AG04450 (cell line): ENCODE measurements at regions not wholly inside any gene's neighbourhood (a gene's known extent, or its start where the extent isn't known, plus 50 kb on each side); places are given as distances from the start of the nearest gene placed in this dataset.

Experiments
- CTCF ChIA-PET: fragments of 300-600, 350-600 bp; formaldehyde crosslinking; extraction: SDS; loops from one replicate; lab custom pipeline; 2022; ENCODE audit warnings: antibody characterized with exemption, inconsistent platforms; lab: Charles Lee
- POLR2A ChIA-PET: fragments of 350-600 bp; formaldehyde crosslinking; extraction: SDS; loops from one replicate; lab custom pipeline; 2021; ENCODE audit warnings: antibody characterized with exemption, inconsistent platforms; lab: Yijun Ruan, JAX
- DNase-seq: peaks from one replicate; pipeline ENCODE4 v3.0.0-alpha.2; 2011; ENCODE audit warnings: low read depth, low spot score
- H3K27ac ChIP-seq: one replicate; pipeline ENCODE4 v1.5.1; 2012; ENCODE audit warnings: low read depth, low read length, control low read depth
- H3K27me3 ChIP-seq: one replicate; pipeline ENCODE4 v1.6.0; 2012; ENCODE audit warnings: low read length; ENCODE audit not compliant: control insufficient read depth, insufficient read depth
- H3K4me3 ChIP-seq: 2 replicates; pipeline ENCODE4 v1.5.1; 2011; ENCODE audit warnings: mild to moderate bottlenecking, low read depth, low read length, control low read depth
- H3K9me3 ChIP-seq: 2 replicates; pipeline ENCODE4 v1.5.1; 2012; ENCODE audit warnings: low read length; ENCODE audit not compliant: control insufficient read depth, insufficient read depth
- TF ChIP-seq, protein P1 (sequence below): IDR thresholded peaks from 2 replicates; pipeline ENCODE4 v1.5.1; 2011; ENCODE audit warnings: low read depth, low read length, control low read depth, inconsistent platforms

DNA sequence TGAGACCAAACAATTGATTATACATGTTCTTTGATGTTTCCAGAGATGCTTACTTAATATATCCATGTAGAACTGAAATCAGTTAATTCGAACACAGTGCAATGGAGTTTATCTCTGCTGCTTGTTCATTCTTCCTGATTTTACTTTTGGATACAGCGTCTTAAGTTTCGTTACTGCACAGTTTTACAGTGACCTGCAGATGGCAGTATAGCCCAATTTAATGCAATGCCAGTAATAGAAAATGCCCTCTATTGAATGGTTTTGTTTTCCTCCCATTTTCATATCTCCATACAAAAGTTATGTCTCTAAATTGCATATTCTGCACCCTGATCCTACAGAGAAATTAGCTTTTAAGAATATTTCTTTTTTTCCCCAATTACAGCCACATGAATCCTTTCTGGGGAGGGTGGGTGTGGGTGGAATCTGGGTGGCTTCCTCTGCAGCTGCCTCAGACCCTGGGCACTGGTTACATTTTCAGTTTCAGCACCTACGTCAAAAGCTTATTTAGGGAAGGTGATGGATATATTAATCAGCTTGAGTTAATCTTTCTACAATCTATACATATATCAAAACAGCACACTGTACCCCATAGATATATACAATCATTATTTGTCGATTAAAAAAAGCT lies 101.1 kb upstream of the DCD start:
- ChIA-PET CTCF (interaction anchor here (0.6 to 4.5 kb wide), 28 partner anchors 9 to 356 kb away, joined by 3 to 160 read pairs (median 5); partner anchors contain the start of gene MUCL1), POLR2A (no interaction called here)
- TF ChIP-seq, protein P1, sequence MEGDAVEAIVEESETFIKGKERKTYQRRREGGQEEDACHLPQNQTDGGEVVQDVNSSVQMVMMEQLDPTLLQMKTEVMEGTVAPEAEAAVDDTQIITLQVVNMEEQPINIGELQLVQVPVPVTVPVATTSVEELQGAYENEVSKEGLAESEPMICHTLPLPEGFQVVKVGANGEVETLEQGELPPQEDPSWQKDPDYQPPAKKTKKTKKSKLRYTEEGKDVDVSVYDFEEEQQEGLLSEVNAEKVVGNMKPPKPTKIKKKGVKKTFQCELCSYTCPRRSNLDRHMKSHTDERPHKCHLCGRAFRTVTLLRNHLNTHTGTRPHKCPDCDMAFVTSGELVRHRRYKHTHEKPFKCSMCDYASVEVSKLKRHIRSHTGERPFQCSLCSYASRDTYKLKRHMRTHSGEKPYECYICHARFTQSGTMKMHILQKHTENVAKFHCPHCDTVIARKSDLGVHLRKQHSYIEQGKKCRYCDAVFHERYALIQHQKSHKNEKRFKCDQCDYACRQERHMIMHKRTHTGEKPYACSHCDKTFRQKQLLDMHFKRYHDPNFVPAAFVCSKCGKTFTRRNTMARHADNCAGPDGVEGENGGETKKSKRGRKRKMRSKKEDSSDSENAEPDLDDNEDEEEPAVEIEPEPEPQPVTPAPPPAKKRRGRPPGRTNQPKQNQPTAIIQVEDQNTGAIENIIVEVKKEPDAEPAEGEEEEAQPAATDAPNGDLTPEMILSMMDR, result peak; percentile 75
- H3K27me3 ChIP-seq, result no peaks in the 10 kb centered on the region
- no peaks in the 10 kb centered on the region for H3K9me3 ChIP-seq
- no peak overlapping the region for H3K27ac ChIP-seq
- H3K4me3 ChIP-seq, result no peak overlapping the region
- DNase-seq, result peak; percentile 15

DNA sequence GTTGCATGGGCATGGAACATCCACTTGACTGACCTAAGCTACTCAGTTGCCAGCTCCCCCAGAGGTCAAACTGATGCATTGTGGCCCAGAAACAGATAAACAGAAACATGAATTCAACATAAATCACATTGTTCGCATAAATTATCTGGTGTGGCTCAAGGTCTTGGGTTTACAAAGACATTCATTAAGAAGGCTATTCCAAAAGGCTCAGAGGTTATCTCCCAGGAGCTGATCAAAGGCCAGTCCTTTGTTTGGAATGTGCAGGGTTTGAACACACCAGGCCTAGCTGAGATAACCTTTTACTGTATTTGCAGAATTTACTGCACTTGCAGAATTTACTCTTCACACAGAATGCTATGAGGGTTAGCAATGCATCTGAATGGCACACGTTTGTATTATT lies 96.4 kb upstream of the DCD start:
- POLR2A ChIA-PET, result no interaction called here
- no peak for DNase-seq
- Histone ChIP-seq H3K27me3 (no peaks in the 10 kb centered on the region), H3K4me3 (no peak overlapping the region), H3K27ac (no peak overlapping the region), H3K9me3 (no peaks in the 10 kb centered on the region)
- CTCF ChIA-PET, result interaction anchor here (1.0 to 2.2 kb wide), 2 partner anchors 20 to 214 kb away, joined by 6 read pairs; no protein-coding TSS in a partner anchor
- TF ChIP-seq, protein P1, result no peak

DNA sequence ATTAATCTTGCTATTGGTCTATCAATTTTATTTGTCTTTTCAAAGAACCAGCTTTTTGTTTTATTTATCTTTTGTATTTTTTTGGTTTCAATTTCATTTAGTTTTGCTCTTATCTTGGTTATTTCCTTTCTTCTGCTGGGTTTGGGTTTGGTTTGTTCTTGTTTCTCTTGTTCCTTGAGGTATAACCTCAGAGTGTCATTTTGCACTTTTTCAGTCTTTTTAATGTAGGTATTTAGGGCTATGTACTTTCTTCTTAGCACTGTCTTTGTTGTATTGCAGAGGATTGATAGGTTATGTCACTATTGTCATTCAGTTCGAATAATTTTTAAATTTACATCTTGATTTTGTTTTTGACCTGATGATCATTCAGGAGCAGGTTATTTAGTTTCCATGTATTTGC lies 92.7 kb upstream of the DCD start:
- ChIA-PET POLR2A (no interaction called here), CTCF (interaction anchor here (1.2 to 1.7 kb wide), 2 partner anchors 9 to 16 kb away, joined by 3 to 7 read pairs; no protein-coding TSS in a partner anchor)
- H3K27me3 ChIP-seq, result no peaks in the 10 kb centered on the region
- TF ChIP-seq, protein P1, result no peak
- DNase-seq, result no peak
- no peak overlapping the region for H3K4me3 ChIP-seq
- H3K27ac ChIP-seq, result no peak overlapping the region
- no peaks in the 10 kb centered on the region for H3K9me3 ChIP-seq

DNA sequence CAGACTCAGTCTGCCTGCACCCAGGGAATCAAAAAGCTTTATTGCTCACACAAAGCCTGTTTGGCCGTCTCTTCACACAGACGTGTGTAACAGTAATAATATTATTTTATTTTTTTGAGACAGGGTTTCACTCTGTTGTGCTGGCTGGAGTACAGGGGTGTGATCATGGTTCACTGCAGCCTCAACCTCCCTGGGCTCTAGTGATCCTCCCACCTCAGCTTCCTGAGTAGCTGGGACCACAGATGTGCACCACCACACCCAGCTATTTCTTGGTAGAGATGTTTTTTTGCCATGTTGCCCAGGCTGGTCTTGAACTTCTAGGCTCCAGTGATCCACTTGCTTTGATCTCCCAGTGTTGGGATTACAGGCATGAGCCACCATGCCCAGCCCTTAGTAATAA lies 88.4 kb upstream of the DCD start:
- Histone ChIP-seq H3K4me3 (no peak overlapping the region), H3K9me3 (no peaks in the 10 kb centered on the region), H3K27ac (no peak overlapping the region), H3K27me3 (no peaks in the 10 kb centered on the region)
- ChIA-PET CTCF (interaction anchor here (0.8 to 3.5 kb wide), 2 partner anchors 12 to 332 kb away, joined by 3 to 10 read pairs; no protein-coding TSS in a partner anchor), POLR2A (no interaction called here)
- no peak for DNase-seq
- TF ChIP-seq, protein P1, result no peak

DNA sequence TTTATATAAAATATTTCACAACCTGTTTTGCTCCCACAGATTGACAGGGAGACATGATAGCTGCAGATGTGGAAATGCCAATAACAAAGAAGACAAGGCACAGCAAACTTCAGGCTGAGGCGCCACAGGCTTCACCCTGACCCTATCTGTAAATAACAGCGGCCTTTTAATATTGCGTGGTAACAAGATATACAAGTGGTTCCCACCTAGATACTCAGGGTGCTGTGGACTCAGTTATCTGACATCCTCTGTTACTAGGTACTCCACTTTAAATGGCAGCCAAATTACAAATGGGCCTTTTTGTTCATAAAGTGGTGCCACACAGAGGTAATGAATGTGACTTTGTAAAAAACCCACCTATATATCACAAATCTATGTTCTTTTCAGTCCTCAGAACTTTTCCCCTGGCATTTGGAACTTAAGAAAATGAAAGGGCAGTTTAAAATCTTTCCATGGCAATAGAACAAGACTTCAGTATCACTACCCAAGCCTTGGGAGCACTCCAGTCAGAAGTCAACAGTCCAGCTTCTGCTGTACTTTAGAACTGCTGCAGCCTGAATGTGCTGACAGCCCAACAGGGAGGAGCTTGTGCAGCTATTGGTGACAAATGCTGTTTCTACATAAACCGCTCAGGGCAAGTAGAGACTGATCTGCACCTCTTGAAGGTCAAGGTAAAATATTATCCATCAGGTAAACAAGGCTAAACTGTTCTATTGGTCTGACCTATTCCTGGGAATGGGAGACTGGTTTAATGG lies 86.2 kb upstream of the DCD start:
- ChIA-PET CTCF (interaction anchor here (1.3 to 3.5 kb wide), 2 partner anchors 15 to 224 kb away, joined by 3 to 10 read pairs; no protein-coding TSS in a partner anchor), POLR2A (no interaction called here)
- Histone ChIP-seq H3K9me3 (no peaks in the 10 kb centered on the region), H3K27me3 (no peaks in the 10 kb centered on the region), H3K27ac (no peak overlapping the region), H3K4me3 (no peak overlapping the region)
- TF ChIP-seq, protein P1, result no peak
- DNase-seq, result no peak
